Activated naive CD4-positive, alpha-beta T cell treated with anti-CD3 and anti-CD28 coated beads, Interleukin-2, amount 50 U/mL, for 72 hours (primary cell): ENCODE measurements at regions not wholly inside any gene's neighbourhood (a gene's known extent, or its start where the extent isn't known, plus 50 kb on each side); places are given as distances from the start of the nearest gene placed in this dataset.

ENCODE experiments used
- ATAC-seq, 2 donors: fragments of 150-1000 bp; cut with Tn5 transposase; 2 replicates each; pipeline ENCODE4 v1.10.0; 2021; ENCODE audit warnings: mild to moderate bottlenecking in 2 of 2, moderate library complexity in 2 of 2
- DNase-seq, 2 donors: peaks; one replicate each; pipeline ENCODE4 v3.0.0; 2021 to 2022; ENCODE audit warnings: low spot score in 2 of 2
- H3K27ac Mint-ChIP-seq, 2 donors: one replicate each; pipeline ENCODE4 v1.8.0; 2022; ENCODE audit warnings: mild to moderate bottlenecking in 2 of 2, mixed read lengths in 2 of 2
- H3K36me3 Mint-ChIP-seq, 2 donors: one replicate each; pipeline ENCODE4 v1.8.0; 2022; ENCODE audit warnings: mixed read lengths in 2 of 2
- H3K9me3 Mint-ChIP-seq, 2 donors: one replicate each; pipeline ENCODE4 v1.8.0; 2022; ENCODE audit warnings: mixed read lengths in 2 of 2

DNA sequence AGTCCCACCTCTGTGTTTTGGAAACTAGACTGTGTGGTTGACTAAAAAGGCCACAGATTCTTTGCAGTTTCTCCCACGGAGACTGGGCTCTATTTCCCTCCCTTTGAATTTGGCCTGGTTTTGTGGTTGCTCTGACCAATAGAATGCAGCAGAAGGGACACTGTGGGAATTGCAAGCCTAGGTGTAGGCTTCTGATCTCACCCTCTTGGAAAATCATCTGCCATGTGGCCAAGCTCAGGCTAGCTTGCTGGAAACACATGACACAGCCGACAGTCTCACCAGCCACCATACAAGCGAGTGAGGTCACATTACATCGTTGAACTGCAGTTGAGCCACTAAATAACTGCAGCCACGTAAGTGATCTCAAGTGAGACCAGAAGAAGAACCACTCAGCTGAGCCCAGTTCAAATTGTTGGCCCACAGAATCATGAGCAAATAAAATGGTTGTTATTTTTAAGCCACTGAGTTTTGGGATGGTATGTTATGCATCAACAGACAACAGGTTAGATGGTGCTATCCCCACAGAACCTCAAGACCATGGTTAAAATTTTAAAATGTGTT, 319.1 kb upstream of the MEX3C start:
- no peak for DNase-seq
- Mint-ChIP-seq H3K9me3 (no peaks in the 10 kb centered on the region), H3K36me3 (no peaks in the 10 kb centered on the region), H3K27ac (no peak overlapping the region)
- no peak for ATAC-seq

GRCh38 chr18:51519571-51519970, 322.1 kb upstream of the MEX3C start:
- H3K9me3 Mint-ChIP-seq, result no peaks in the 10 kb centered on the region
- DNase-seq, result no peak
- no peak for ATAC-seq
- no peaks in the 10 kb centered on the region for H3K36me3 Mint-ChIP-seq
- H3K27ac Mint-ChIP-seq, result no peak overlapping the region

DNA sequence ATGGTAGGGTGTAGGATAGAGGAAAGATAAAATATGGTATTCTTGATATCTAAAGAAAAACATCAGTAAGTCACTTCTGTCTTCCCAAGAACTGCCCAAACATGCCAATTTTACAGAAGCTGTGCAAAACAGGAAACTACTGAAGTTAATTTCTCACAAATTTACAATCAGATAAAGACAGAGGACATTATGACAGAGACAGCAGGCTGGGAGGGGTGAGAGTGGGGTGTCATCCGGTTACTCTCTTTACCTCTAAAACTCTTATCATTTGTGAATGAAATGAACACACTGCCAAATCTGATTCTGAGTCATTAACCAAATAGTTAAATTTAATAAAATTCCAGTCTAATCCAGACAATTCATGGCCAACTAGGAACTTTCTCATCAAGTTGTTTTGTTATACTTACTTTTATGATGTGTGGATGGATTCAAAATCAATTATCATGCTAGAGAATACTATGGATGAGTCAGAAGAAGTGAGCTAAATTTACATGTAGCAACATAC, 323.2 kb upstream of the MEX3C start:
- no peak for ATAC-seq
- no peak for DNase-seq
- Mint-ChIP-seq H3K9me3 (no peaks in the 10 kb centered on the region), H3K27ac (no peak overlapping the region), H3K36me3 (no peaks in the 10 kb centered on the region)

DNA sequence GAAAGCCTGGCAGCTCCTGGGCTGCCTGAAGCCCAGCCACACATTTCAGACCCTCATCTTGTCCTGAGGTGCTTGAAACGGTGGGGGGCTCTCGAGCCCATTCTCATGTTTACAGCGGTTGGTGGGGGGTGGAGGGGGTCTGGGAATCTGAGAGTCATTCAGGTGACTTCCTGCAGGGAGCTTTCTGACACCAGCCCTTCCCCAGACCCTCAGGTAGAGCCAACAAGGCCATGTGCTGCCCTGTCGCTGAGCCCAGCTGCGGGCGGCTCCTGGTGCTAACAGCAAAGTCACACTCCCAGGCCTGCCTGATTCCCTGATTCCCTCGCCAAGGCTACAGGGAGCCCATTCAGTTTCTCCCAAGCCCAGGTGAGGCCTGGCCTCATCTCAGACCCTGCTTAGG, 324.9 kb upstream of the MEX3C start:
- Mint-ChIP-seq H3K9me3 (no peaks in the 10 kb centered on the region), H3K27ac (no peak overlapping the region), H3K36me3 (no peaks in the 10 kb centered on the region)
- no peak for DNase-seq
- no peak for ATAC-seq

- Mint-ChIP-seq H3K9me3 (no peaks in the 10 kb centered on the region), H3K36me3 (no peaks in the 10 kb centered on the region), H3K27ac (no peak overlapping the region)
- DNase-seq (no peak), ATAC-seq (no peak)
Measured at GRCh38 chr18:51522821-51523220, 325.3 kb upstream of the MEX3C start.

GRCh38 chr18:51523671-51524070, 326.2 kb upstream of the MEX3C start:
- DNase-seq, result no peak
- Mint-ChIP-seq H3K27ac (no peak overlapping the region), H3K9me3 (no peaks in the 10 kb centered on the region), H3K36me3 (no peaks in the 10 kb centered on the region)
- ATAC-seq, result no peak

DNA sequence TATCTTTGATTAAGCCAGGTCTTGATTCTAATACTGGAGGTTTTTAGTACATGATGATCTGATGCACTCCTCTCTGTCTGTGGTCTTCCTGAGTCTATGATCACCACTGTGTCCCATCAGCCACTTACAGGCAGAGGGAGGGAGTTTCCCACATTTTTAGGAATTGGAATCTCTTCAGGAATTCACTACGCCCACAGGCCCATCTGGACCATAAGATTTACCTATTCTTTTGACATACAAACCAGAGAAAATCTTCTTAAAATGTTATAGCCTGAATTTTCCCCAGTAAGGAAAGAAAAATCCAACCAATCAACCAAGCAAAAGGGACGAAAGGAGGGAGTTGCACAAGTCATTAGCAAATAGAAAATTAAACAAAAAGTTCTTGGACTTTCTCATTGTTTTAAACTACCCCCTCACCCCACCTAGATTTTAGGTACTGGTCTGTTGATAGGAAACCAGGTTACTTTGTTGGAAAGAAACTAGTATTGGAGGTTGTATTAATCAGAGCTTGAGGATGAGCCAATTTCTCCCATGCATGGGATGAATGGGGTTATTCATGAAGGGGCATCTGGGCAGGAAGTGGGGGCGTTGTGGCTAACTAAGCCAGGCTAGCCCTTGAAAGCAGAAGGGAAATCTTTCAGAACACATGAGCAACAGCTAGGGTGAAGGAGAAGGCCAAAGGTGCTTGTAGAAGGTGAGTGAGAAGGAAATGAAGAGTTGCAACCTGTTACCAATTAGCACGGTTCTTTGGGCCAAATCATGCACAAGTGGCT, 328.2 kb upstream of the MEX3C start:
- H3K9me3 Mint-ChIP-seq, result no peaks in the 10 kb centered on the region
- no peak for ATAC-seq
- DNase-seq, result no peak
- no peaks in the 10 kb centered on the region for H3K36me3 Mint-ChIP-seq
- H3K27ac Mint-ChIP-seq, result no peak overlapping the region

GRCh38 chr18:51527826-51528225, 330.3 kb upstream of the MEX3C start:
- Mint-ChIP-seq H3K27ac (no peak overlapping the region), H3K9me3 (no peaks in the 10 kb centered on the region), H3K36me3 (no peaks in the 10 kb centered on the region)
- ATAC-seq, result no peak
- no peak for DNase-seq

- ATAC-seq, result no peak
- Mint-ChIP-seq H3K36me3 (no peaks in the 10 kb centered on the region), H3K9me3 (no peaks in the 10 kb centered on the region), H3K27ac (no peak overlapping the region)
- no peak for DNase-seq
Measured at GRCh38 chr18:51531501-51531900, 334.0 kb upstream of the MEX3C start.

- Mint-ChIP-seq H3K27ac (no peak overlapping the region), H3K9me3 (no peaks in the 10 kb centered on the region), H3K36me3 (no peaks in the 10 kb centered on the region)
- no peak for DNase-seq
- no peak for ATAC-seq
Measured at GRCh38 chr18:51537487-51537886, 340.0 kb upstream of the MEX3C start.

DNA sequence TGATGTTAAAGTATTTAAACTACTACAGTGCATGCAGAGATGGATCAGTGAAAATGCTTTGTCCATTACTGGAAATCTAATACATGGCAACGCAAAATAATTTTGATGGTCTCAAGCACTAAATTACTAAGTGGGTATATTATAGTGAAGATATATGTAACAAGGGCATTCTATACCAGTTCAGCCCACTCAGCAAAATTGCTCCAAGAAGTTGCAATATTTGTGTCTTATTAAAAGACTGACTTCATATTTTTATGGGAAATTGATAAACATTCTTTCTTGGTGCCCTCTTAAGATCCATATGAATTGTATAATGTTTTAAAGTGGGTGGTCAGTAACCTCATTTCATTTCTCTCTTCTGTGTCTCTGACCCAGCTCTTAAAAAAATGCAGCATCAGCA, 343.1 kb upstream of the MEX3C start:
- H3K27ac Mint-ChIP-seq, result no peak overlapping the region
- DNase-seq (no peak), ATAC-seq (no peak)
- H3K36me3 Mint-ChIP-seq, result no peaks in the 10 kb centered on the region
- no peaks in the 10 kb centered on the region for H3K9me3 Mint-ChIP-seq

DNA sequence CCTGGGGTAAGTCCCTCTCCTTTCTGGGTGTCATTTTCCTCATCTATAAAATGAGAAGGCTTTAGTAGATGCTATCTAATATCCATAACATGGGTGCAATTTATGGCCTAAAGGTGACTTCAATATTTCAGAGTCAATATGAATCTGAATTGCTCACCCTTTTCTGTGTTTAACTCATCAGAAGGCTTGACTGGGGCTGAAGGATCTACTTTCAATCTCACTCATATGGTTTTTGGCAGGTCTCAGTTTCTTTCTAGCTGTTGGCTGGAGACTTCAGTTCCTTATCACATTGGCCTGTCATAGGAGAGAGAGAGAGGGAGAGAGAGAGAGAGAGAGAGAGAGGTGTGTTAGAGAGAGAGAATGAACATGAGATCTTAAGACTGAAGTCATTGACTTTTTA, 343.7 kb upstream of the MEX3C start:
- DNase-seq (no peak), ATAC-seq (peak; percentile 59 to 89)
- Mint-ChIP-seq H3K9me3 (no peaks in the 10 kb centered on the region), H3K27ac (no peak overlapping the region), H3K36me3 (no peaks in the 10 kb centered on the region)

DNA sequence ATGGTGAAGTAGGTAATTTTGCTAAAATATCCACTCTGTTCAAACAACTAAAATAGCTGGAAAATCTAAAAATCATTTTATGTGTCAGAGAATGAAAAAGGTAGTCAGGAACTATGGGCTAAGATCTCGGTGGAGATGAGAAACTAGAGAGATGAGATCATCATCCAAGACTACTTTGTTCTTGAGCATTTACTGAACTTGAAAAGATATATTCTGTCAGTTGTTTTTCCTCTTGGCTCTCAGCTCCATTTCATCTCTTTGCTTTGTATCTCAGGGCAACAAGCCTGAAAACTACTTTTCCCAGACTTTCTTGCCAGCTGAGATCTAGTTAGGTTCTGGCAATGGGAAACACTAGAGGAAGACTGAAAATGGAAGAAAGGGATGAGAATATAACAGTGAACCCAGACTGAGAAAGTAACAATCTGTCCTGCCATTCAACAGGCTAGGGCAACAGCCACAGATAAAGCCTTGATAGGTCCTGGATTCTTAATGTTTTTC, 346.2 kb upstream of the MEX3C start:
- H3K27ac Mint-ChIP-seq, result no peak overlapping the region
- no peak for ATAC-seq
- no peak for DNase-seq
- no peaks in the 10 kb centered on the region for H3K9me3 Mint-ChIP-seq
- no peaks in the 10 kb centered on the region for H3K36me3 Mint-ChIP-seq

DNA sequence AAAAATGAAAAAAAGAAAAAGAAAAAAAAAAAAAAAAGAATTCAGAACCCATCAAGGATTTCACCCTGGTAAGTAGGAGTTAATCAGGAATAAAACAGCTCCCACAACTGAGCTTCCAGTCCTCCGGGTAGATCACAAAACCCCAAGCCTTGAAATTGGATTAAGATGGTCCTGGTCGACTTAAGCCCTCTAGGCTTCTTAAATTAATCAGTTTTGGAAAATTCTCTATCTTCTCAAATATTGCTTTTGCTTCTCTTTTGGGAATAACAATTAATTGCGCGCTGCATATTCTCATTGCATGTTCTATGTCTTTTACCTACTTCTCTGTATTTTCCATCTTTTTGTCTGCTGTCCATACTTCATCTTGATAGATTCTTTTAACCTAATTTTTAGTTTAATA, 348.0 kb upstream of the MEX3C start:
- ATAC-seq (no peak), DNase-seq (no peak)
- Mint-ChIP-seq H3K27ac (no peak overlapping the region), H3K9me3 (no peaks in the 10 kb centered on the region), H3K36me3 (no peaks in the 10 kb centered on the region)

DNA sequence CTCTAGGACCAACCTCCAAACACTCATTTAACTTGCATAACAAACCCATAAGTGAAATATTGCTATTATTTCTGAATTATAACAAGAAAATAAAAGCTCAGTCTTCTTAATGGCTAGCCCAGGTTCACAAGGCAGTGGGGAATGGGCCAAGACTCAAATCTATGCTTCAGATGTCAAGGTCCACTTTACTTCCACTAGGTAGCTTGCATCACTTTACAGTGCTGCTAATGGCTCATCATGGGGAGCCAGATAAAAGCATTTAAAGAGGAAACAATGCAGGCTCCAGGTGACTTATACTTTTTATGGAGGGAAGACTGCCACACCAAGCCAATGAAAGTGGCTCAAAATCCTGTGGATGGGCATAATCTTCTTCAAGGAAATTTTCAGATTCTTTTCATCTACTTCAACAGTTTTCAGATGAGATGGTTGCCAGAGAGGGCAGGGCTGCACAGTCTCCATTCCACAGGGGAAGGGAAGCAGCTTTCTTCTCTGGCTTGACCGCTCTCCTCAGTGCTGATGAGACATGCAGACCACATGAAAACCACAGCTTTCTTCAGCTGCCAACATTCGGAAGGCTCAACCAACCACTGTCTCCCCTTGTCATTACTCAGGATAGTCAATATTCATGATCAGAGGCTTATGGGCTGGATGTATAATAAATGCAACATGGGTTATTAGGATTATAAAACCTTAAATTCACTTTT, 361.9 kb upstream of the MEX3C start:
- no peak overlapping the region for H3K27ac Mint-ChIP-seq
- DNase-seq (no peak), ATAC-seq (no peak)
- H3K36me3 Mint-ChIP-seq, result peaks cover 0 to 7% of the 10 kb centered on the region in 2 donors
- peaks cover 7 to 8% of the 10 kb centered on the region in 2 donors for H3K9me3 Mint-ChIP-seq

DNA sequence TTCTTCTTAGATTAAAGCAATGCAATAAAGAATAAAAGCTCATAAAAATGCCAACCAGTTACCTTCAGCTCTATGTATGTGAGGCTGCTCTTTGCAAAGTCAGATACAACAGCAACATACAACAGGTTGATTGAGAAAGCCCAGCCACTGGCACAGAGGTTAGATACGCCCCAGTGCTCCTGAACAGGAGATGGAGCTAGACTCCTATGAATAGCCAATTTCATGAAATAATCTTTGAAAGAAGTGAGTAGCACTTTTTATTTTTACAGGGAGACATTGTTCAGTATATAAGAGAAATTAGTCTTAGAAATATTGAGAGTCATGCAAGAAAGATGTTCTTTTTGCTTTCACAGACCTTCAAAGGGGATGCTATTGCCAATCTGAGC, 362.4 kb upstream of the MEX3C start:
- DNase-seq (no peak), ATAC-seq (no peak)
- Mint-ChIP-seq H3K36me3 (peaks cover 0 to 5% of the 10 kb centered on the region in 2 donors), H3K27ac (no peak overlapping the region), H3K9me3 (peaks cover 5 to 8% of the 10 kb centered on the region in 2 donors)

GRCh38 chr18:51561821-51562220, 364.3 kb upstream of the MEX3C start:
- no peak for ATAC-seq
- DNase-seq, result no peak
- H3K27ac Mint-ChIP-seq, result no peak overlapping the region
- H3K9me3 Mint-ChIP-seq, result peaks cover 4 to 5% of the 10 kb centered on the region in 2 donors
- peaks cover 0 to 5% of the 10 kb centered on the region in 2 donors for H3K36me3 Mint-ChIP-seq
